ENCODE measurements at regions not wholly inside any gene's neighbourhood (a gene's known extent, or its start where the extent isn't known, plus 50 kb on each side); places are given as distances from the start of the nearest gene placed in this dataset.

DNA sequence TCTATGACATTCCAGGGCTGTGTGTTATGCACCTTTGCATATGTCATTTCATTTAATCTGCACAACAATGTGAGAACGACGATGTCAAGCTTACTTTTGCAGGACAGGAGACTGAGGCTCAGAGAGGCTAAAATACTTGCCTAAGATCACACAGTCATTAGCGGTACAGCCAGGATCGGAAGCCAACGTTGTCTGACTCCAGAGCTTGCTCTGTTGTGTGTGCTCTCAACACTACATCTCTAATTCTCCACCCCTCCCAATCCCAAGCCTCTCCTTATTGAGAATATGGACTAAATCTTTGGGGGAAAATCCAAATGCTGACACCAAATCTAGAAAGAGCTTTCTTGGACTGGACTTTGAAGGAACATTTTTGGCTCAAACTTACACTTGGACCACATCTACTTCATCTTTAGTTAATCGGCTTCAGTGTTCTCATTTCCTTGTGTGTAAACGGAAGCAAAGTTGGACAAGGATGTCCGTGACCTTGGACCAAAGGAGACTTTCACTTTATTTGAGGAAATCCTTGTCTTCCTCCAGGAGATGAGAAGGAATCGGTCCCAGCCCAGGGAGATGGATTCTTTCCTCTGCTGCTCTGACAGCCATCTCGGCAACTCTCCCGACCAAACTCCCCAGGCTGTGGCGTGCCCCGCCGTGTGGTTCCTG is 242.4 kb downstream of the LPIN1 start:
- DNase-seq (ENCODE audit: extremely low read depth in 1 of 2, low read depth in 1 of 2) = no peak

GRCh38 chr2:11989354-11989703 is 242.9 kb downstream of the LPIN1 start:
- no peak for DNase-seq (ENCODE audit: extremely low read depth in 1 of 2, low read depth in 1 of 2)

- no peak for DNase-seq (ENCODE audit: extremely low read depth in 1 of 2, low read depth in 1 of 2)
Observed at GRCh38 chr2:11990576-11990975, 244.1 kb downstream of the LPIN1 start.

DNA sequence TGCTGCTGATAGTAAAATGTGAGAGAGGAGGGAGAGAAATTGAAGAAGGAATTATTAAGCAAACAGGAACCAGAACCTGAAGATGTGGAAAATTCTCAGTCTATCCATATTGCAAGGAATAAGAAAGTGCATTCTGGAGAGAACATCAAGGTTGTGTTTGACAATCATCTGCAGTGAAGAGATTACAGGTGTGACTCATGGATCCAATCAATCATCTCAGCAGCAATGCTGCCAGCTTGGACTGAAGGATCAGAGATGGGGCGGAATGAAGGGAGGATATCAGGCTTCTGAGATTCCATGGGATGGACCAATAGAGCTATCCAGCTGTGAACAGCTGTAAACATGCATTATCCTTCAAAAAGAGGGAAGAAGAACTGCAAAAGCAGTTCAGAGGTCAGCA is 247.3 kb downstream of the LPIN1 start:
- no peak for DNase-seq (ENCODE audit: extremely low read depth in 1 of 2, low read depth in 1 of 2)

DNA sequence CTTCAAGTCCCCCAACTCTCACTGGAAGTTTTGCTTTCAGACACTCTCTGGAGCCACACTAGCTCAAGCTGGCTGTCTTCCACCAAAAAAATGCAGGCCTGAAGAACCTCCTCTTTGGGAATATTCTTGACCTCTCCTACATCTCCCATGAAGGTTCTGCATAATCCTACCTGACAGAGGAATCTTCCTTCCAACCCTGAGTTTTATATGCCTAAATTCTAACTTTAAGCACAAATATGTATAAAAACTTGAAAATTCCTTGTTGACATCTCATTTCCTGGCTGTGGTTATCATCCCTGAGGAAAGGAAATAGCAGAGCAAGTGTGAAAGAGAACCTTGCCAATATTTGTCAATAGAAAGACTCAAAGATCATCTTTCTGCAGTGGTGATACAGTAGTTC is 249.0 kb downstream of the LPIN1 start:
- no peak for DNase-seq (ENCODE audit: extremely low read depth in 1 of 2, low read depth in 1 of 2)

DNA sequence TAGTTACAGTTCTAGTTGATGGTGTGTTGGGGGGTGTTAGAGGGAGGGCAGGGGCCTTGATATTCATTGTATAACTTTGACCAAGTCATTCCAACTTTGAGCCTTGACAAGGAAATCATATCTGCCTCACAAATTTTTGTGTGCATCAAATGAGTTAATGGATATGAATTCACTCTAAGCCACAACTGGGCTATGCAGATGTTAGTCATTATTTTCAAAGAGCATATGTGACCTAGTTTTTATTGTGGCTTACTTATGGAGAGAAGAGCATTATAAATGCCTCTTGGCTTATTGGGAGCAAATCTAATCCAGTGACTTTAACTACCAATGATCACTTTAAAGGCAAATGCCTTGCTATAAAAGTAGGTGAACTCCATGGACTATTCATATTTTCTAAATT is 250.2 kb downstream of the LPIN1 start:
- DNase-seq (ENCODE audit: extremely low read depth in 1 of 2, low read depth in 1 of 2) = no peak

DNA sequence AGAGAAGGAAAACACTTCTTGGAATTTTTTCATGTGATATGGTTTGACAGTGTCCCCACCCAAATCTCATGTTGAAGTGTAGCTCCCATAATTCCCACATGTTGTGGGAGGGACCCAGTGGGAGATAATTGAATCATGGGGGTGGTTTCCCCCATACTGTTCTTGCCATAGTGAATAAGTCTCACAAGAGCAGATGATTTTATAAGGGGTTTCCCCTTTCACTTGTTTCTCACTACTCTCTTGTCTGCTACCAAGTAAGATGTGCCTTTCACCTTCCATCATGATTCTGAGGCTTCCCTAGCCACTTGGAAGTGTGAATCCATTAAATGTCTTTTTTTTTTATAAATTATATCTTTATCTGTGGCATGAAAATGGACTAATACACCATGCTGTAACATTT is 250.7 kb downstream of the LPIN1 start:
- DNase-seq (ENCODE audit: extremely low read depth in 1 of 2, low read depth in 1 of 2) = no peak

- no peak for DNase-seq (ENCODE audit: extremely low read depth in 1 of 2, low read depth in 1 of 2)
Observed at GRCh38 chr2:11998218-11998617, 251.8 kb downstream of the LPIN1 start.

DNA sequence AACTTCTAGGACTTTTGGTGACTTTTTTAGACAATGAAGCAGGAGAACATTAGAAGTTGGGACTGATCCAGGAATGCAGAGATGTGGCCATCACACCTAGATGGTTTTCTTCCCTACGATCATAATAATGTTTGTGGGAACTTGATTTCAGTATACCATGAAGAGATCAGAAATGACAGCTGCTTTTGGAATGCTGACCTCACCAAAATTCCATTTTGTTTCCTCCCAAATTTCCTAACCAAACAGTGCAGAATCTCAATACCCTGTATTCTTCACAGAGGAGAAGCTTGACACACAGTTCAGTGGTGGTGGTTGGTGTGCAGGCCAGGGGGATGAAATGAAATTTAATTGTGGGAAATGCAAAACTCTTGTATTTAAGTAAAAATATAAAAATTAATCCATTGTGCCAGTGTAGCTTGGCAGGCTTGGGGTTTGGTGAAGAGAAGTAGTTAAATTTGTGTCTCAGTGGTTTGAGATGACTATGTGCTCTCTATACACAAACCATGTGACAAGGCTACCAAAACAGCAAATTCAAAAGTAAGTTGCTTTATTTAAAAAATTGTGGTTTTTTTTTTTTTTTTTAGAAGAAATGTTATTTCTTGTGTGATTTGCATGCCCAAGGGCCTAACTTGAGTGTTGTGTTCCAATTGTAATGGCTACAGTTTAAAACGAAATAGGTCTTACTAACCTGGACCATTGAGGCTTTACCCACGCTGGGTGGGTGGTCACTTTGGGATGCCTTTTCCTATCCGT is 252.4 kb downstream of the LPIN1 start:
- DNase-seq (ENCODE audit: extremely low read depth in 1 of 2, low read depth in 1 of 2) = no peak

DNA sequence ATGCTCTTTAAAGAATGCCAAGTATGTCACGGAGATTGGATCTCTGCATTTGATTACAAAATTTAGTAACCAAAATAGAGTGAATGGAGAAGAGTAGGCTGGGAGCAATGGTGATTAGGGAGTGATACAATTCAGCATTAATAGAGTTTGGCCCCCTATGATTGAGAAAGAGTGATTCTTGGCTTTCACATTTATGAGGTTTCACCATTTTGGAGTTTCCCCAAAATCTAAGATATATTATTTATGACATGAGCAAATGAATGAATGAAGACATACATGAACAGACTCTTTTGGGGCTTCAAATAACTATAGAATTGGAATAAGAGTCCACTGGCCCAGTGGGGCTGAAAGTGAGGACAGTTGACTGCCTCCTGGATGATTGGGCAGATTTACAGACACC is 255.2 kb downstream of the LPIN1 start:
- DNase-seq (ENCODE audit: extremely low read depth in 1 of 2, low read depth in 1 of 2) = no peak

DNA sequence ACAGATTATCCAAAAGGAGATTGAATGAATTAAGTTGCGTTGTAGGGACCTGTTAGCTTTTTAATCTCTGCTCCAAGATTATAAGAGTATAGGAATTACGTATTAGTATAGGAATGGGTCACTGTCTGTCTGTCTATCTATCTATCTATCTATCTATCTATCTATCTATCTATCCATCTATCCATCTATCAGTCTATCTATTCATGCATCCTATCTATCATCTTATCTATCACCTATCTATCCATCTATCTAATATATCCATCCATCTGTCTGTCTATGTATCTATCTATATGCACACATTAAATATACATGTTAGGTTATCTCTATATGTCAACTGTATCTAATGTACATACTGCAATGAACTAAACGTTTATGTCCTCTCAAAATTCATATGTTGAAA is 255.8 kb downstream of the LPIN1 start:
- no peak for DNase-seq (ENCODE audit: extremely low read depth in 1 of 2, low read depth in 1 of 2)

GRCh38 chr2:12004713-12005112 is 258.3 kb downstream of the LPIN1 start:
- no peak for DNase-seq (ENCODE audit: extremely low read depth in 1 of 2, low read depth in 1 of 2)

DNA sequence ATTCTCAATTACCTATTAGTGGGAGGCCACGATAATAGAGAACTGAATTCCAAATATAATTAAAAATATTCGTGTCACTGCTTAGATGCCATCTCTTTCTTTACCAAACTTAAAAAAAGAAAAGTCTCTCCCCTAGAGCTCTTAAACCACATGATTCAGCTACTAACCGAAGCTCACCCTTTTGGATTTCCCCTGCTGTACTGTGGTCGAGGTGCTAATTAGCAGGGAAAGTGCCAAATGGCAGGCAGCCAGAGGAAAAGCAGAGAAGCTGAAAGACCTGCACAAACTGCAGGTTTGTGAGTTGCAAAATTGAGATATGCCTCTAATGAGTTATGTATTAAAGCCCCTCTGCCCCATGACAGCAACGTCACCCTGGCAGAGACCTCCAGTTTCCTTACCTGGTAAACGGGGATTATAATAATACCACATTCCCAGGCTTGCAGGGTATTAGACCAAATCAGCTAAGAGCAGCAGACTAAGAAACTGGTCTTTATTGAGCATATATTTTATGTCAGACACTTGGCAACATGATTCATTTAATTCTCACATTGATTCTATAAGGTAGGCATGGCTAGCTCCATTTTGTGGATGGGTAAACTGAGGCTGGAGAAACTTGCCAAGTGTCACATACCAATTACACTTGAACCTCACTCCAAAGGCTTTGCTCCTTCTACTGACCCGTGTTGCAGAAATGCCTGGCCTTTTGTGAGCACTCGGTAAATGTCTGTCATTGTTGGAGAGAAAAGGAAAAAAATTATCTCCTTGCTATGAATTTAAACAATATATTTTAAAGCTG is 259.7 kb downstream of the LPIN1 start:
- peak; percentile 42 to 71 for DNase-seq (ENCODE audit: extremely low read depth in 1 of 2, low read depth in 1 of 2)

- DNase-seq (ENCODE audit: extremely low read depth in 1 of 2, low read depth in 1 of 2) = no peak
Observed at GRCh38 chr2:12006850-12007249, 260.4 kb downstream of the LPIN1 start.

GRCh38 chr2:12007282-12007681 is 260.9 kb downstream of the LPIN1 start:
- no peak for DNase-seq (ENCODE audit: extremely low read depth in 1 of 2, low read depth in 1 of 2)

- DNase-seq (ENCODE audit: extremely low read depth in 1 of 2, low read depth in 1 of 2) = no peak
Observed at GRCh38 chr2:12008425-12009061, 262.1 kb downstream of the LPIN1 start.

DNA sequence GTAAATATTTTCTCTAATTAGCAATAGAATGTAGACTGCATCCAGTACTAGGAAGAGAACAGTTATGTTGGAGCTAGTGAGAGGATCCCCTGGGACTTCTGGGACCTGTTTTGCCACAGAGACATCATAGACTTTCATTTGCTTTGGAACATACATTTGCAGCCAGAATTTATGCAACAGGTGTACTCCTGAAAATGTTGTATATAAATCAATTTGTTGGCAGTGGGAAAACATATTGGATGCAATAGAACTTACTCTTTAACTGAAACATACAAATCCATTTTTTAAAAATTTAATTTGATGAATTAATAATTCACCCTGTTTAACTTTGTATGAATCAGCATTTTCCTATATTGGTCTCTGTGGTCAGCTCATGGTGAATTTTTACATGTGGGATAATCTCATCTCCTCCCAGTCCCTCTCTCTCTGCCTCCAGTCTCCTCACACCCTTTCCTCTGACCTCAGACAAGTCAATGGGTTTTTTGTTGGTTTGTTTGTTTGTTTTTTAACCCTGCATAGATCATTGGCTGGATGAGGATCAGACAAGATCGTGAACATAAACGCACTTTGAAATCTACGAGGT is 263.0 kb downstream of the LPIN1 start:
- DNase-seq (ENCODE audit: extremely low read depth in 1 of 2, low read depth in 1 of 2) = no peak

DNA sequence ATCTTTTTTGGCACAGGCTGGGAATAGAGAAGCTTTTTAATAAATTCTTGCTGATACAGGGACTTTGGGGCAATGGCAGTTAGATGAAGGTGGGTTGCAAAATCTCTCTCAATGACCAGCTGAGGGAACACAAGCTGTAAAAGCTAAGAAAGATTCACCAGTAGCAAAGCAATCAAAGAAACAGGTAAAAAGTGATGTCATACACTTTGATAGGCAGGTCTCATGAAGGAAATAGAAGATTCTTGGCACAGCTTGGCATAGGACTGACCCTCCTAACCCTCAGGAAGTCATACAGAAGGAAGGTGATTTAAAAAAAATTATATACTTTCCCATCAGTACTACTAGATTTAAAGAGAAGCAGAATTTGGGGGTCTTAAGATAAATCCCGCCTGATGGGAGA is 263.6 kb downstream of the LPIN1 start:
- DNase-seq (ENCODE audit: extremely low read depth in 1 of 2, low read depth in 1 of 2) = no peak

- no peak for DNase-seq (ENCODE audit: extremely low read depth in 1 of 2, low read depth in 1 of 2)
Observed at GRCh38 chr2:12010779-12011178, 264.3 kb downstream of the LPIN1 start.

DNA sequence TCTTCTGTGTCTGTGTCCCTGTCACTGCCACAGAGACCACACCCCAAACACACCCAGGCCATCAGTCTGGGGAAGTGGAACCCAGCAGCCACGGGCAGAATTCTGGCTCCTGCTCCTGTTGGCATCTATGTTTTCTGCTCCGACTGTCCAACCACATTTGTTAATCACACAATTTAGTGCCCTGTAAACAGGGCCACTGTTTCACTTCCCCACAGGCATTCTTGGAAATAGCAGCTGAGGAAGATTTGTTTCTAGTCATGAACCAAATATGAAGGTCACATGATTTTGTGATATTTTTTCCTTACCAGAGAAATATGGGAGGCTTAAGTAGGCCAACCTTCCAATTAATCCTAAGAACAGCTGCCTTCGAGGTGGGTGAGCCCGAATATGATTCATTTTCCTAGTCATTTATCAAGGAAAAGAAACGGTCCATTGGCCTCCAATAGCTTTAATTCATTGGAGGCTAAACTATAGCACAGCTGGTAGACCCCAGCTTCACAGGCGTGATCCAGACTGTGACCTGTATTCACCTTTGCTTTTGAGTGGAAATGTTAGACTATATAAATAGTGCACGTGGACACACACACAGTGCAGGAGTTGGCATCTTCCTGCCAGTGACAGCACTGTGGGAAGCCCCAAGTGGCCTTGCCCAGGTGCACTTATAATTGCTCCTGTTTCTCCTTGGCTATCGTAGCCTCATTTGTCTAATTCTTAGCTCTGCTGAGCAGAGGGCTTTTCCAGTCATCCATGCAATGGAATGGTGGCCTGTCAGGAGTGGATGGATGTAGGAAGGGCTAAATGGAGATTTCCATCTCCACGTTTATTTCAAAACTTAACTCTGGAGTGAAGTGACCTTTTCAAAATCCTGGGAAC is 267.9 kb downstream of the LPIN1 start:
- DNase-seq (ENCODE audit: extremely low read depth in 1 of 2, low read depth in 1 of 2) = no peak

Data from stimulated activated CD8-positive, alpha-beta memory T cell treated with anti-CD3 and anti-CD28 coated beads, Interleukin-7, amount 100 ng/mL, for 48 hours (primary cell).